H1 (cell line): ENCODE measurements at regions not wholly inside any gene's neighbourhood (a gene's known extent, or its start where the extent isn't known, plus 50 kb on each side); places are given as distances from the start of the nearest gene placed in this dataset.

Experiments
- CTCF ChIA-PET: fragments of 300-600 bp; sonication (Branson Sonifier 250); formaldehyde crosslinking; loops from one replicate; lab custom pipeline; 2021; ENCODE audit not compliant: partially characterized antibody; lab: Charles Lee
- POLR2A ChIA-PET: fragments of 300-600 bp; sonication (Branson Sonifier 250); formaldehyde crosslinking; loops from one replicate; lab custom pipeline; 2021; ENCODE audit warnings: inconsistent platforms; ENCODE audit not compliant: partially characterized antibody; lab: Charles Lee
- DNase-seq, 2 experiments: peaks; one replicate each; pipeline versions ENCODE4 v3.0.0 to v3.0.0-alpha.2; 2010 to 2022; ENCODE audit warnings: low spot score in 2 of 2, low read depth in 1 of 2, mixed read lengths in 1 of 2
- FAIRE-seq: peaks from 2 replicates; lab custom pipeline; 2011; peaks lifted over from hg19 to GRCh38; lab: Jason Lieb, UNC
- H2AFZ ChIP-seq: 2 replicates; pipeline ENCODE4 v1.8.1; 2012; ENCODE audit warnings: low read length, inconsistent platforms
- H2AK5ac ChIP-seq: 2 replicates; pipeline ENCODE4 v1.6.1; 2013; ENCODE audit warnings: low read depth, low read length
- H2BK120ac ChIP-seq: replicated peaks from 2 replicates; pipeline ENCODE3; 2013; ENCODE audit warnings: low read depth, low read length, inconsistent platforms
- H2BK12ac ChIP-seq: 2 replicates; pipeline ENCODE4 v1.6.1; 2013; ENCODE audit warnings: low read depth, low read length
- H2BK15ac ChIP-seq: 2 replicates; pipeline ENCODE4 v1.6.1; 2013; ENCODE audit warnings: low read length
- H2BK20ac ChIP-seq: 2 replicates; pipeline ENCODE4 v1.6.1; 2013; ENCODE audit warnings: low read length
- H2BK5ac ChIP-seq: 2 replicates; pipeline ENCODE4 v1.6.1; 2013; ENCODE audit warnings: low read depth, low read length
- H3K14ac ChIP-seq: 2 replicates; pipeline ENCODE4 v1.6.1; 2013; ENCODE audit warnings: inconsistent platforms; ENCODE audit not compliant: insufficient read length
- H3K18ac ChIP-seq: 2 replicates; pipeline ENCODE4 v1.6.1; 2013; ENCODE audit warnings: low read length; ENCODE audit errors: extremely low read depth
- H3K23ac ChIP-seq: 2 replicates; pipeline ENCODE4 v1.6.1; 2013; ENCODE audit warnings: inconsistent platforms; ENCODE audit not compliant: insufficient read length
- H3K23me2 ChIP-seq: 2 replicates; pipeline ENCODE4 v1.6.1; 2013; ENCODE audit warnings: low read depth, low read length
- H3K27ac ChIP-seq: 2 replicates; pipeline ENCODE4 v1.6.1; 2011; ENCODE audit warnings: low read depth, low read length, inconsistent platforms
- H3K27me3 ChIP-seq, 4 experiments: replicated peaks in 1 of 4; 1 replicate in 1 of 4; 2 replicates in 3 of 4; pipeline versions ENCODE4 v1.6.1 to v1.8.1; 2011 to 2013; ENCODE audit warnings: low read length in 3 of 4, mild to moderate bottlenecking in 3 of 4, inconsistent platforms in 2 of 4, mixed read lengths in 2 of 4, moderate library complexity in 1 of 4; ENCODE audit not compliant: control insufficient read depth in 3 of 4, insufficient read depth in 3 of 4; ENCODE audit errors: extremely low read depth in 1 of 4
- H3K36me3 ChIP-seq, 4 experiments: 2 replicates each; pipeline versions ENCODE4 v1.6.1 to v1.8.1; 2011 to 2013; ENCODE audit warnings: mild to moderate bottlenecking in 4 of 4, low read length in 3 of 4, moderate library complexity in 2 of 4, control low read depth in 1 of 4, inconsistent platforms in 1 of 4; ENCODE audit not compliant: insufficient read depth in 4 of 4, control insufficient read depth in 2 of 4
- H3K4ac ChIP-seq: replicated peaks from 2 replicates; pipeline ENCODE3; 2013; ENCODE audit warnings: low read length, low read depth, mixed read lengths, inconsistent platforms; ENCODE audit not compliant: insufficient read length
- H3K4me1 ChIP-seq, 4 experiments: replicated peaks in 1 of 4; 1 replicate in 1 of 4; 2 replicates in 3 of 4; pipeline versions ENCODE4 v1.6.1 to v1.8.1; 2011 to 2013; ENCODE audit warnings: low read length in 3 of 4, inconsistent platforms in 2 of 4, mixed read lengths in 1 of 4; ENCODE audit not compliant: insufficient read depth in 4 of 4, control insufficient read depth in 3 of 4
- H3K4me2 ChIP-seq, 2 experiments: 2 replicates each; pipeline versions ENCODE4 v1.6.1 to v1.8.1; 2011 to 2013; ENCODE audit warnings: low read depth in 2 of 2, low read length in 2 of 2, control low read depth in 1 of 2, inconsistent platforms in 1 of 2, mild to moderate bottlenecking in 1 of 2; ENCODE audit not compliant: insufficient read depth in 1 of 2
- H3K4me3 ChIP-seq, 4 experiments: fragments of 200-600, 300-600 bp in 1 of 4; sonication (generic), shearing (Covaris generic), sonication (Bioruptor Twin) in 1 of 4; 2 replicates each; pipeline versions ENCODE4 v1.5.1 to v1.8.1; 2011 to 2016; ENCODE audit warnings: low read length in 4 of 4, low read depth in 3 of 4, control low read depth in 2 of 4, inconsistent platforms in 2 of 4, mild to moderate bottlenecking in 2 of 4, mixed read lengths in 1 of 4, moderate library complexity in 1 of 4; ENCODE audit not compliant: insufficient read depth in 2 of 4; ENCODE audit errors: extremely low read depth in 1 of 4
- H3K56ac ChIP-seq: replicated peaks from 2 replicates; pipeline ENCODE3; 2013; ENCODE audit warnings: low read depth, mild to moderate bottlenecking, mixed read lengths, low read length, inconsistent platforms; ENCODE audit not compliant: insufficient read length
- H3K79me1 ChIP-seq: 2 replicates; pipeline ENCODE4 v1.6.1; 2013; ENCODE audit warnings: low read depth, low read length, control low read depth
- H3K79me2 ChIP-seq, 2 experiments: 2 replicates each; pipeline versions ENCODE4 v1.6.1 to v1.8.1; 2012 to 2013; ENCODE audit warnings: low read length in 2 of 2, mild to moderate bottlenecking in 2 of 2, inconsistent platforms in 1 of 2; ENCODE audit not compliant: insufficient read depth in 2 of 2, control insufficient read depth in 1 of 2
- H3K9ac ChIP-seq, 4 experiments: replicated peaks in 1 of 4; 1 replicate in 1 of 4; 2 replicates in 3 of 4; pipeline versions ENCODE4 v1.6.1 to v1.8.1; 2011 to 2013; ENCODE audit warnings: low read depth in 3 of 4, low read length in 3 of 4, control low read depth in 2 of 4, mild to moderate bottlenecking in 2 of 4, moderate library complexity in 2 of 4, inconsistent platforms in 1 of 4; ENCODE audit errors: extremely low read depth in 1 of 4
- H3K9me3 ChIP-seq, 2 experiments: 2 replicates each; pipeline versions ENCODE4 v1.6.1 to v1.8.1; 2012 to 2013; ENCODE audit warnings: mild to moderate bottlenecking in 2 of 2, moderate library complexity in 2 of 2, control low read depth in 1 of 2, inconsistent platforms in 1 of 2, low read depth in 1 of 2, low read length in 1 of 2, mixed read lengths in 1 of 2; ENCODE audit not compliant: insufficient read depth in 2 of 2
- H4K20me1 ChIP-seq, 2 experiments: replicated peaks in 1 of 2; 2 replicates each; pipeline versions ENCODE3 to v1.8.1; 2011 to 2013; ENCODE audit warnings: inconsistent platforms in 2 of 2, low read length in 2 of 2, mild to moderate bottlenecking in 1 of 2; ENCODE audit not compliant: insufficient read depth in 2 of 2, control insufficient read depth in 1 of 2
- H4K5ac ChIP-seq: 2 replicates; pipeline ENCODE4 v1.6.1; 2013; ENCODE audit warnings: low read length, low read depth, mixed read lengths, inconsistent platforms; ENCODE audit not compliant: insufficient read length
- H4K8ac ChIP-seq: 2 replicates; pipeline ENCODE4 v1.8.0; 2013; ENCODE audit warnings: mild to moderate bottlenecking, moderate library complexity, low read length, inconsistent platforms; ENCODE audit not compliant: insufficient read depth; ENCODE audit errors: extremely low read depth
- H4K91ac ChIP-seq: replicated peaks from 2 replicates; pipeline ENCODE3; 2013; ENCODE audit warnings: low read length, mixed read lengths, inconsistent platforms; ENCODE audit not compliant: insufficient read length
- ASH2L ChIP-seq: fragments of 200-600, 300-600 bp; sonication (generic); IDR thresholded peaks from one replicate; pipeline ENCODE4 v1.7.1; 2017; ENCODE audit warnings: low read length
- ATF3 ChIP-seq: IDR thresholded peaks from 2 replicates; pipeline ENCODE4 v1.6.1; 2011; ENCODE audit warnings: low read depth, mild to moderate bottlenecking, low read length; ENCODE audit not compliant: insufficient read depth
- CEBPB ChIP-seq: IDR thresholded peaks from 2 replicates; pipeline ENCODE4 v1.6.1; 2012; ENCODE audit warnings: low read depth, low read length
- CHD1 ChIP-seq: IDR thresholded peaks from 2 replicates; pipeline ENCODE4 v1.6.1; 2012; ENCODE audit warnings: low read depth, low read length, improper control_type of control experiment
- CREB1 ChIP-seq: IDR thresholded peaks from 2 replicates; pipeline ENCODE4 v1.6.1; 2012; ENCODE audit warnings: inconsistent platforms
- EP300 ChIP-seq, 2 experiments: IDR thresholded peaks; 1 replicate in 1 of 2; 2 replicates in 1 of 2; pipeline ENCODE4 v1.6.1; 2011 to 2012; ENCODE audit warnings: low read depth in 2 of 2, low read length in 2 of 2, mild to moderate bottlenecking in 2 of 2, borderline replicate concordance in 1 of 2, inconsistent platforms in 1 of 2, moderate library complexity in 1 of 2
- JUND ChIP-seq: IDR thresholded peaks from 2 replicates; pipeline ENCODE4 v1.6.1; 2011; ENCODE audit warnings: mild to moderate bottlenecking, improper control_type of control experiment, low read length
- KDM4A ChIP-seq: IDR thresholded peaks from one replicate; pipeline ENCODE4 v1.7.1; 2012; ENCODE audit warnings: low read depth, mild to moderate bottlenecking, moderate library complexity, low read length, inconsistent platforms; ENCODE audit not compliant: severe bottlenecking
- NRF1 ChIP-seq: IDR thresholded peaks from 2 replicates; pipeline ENCODE4 v1.6.1; 2011; ENCODE audit warnings: mild to moderate bottlenecking, low read depth, low read length, improper control_type of control experiment
- RNF2 ChIP-seq: fragments of 200-900, 300-1000 bp; sonication (generic); IDR thresholded peaks from 2 replicates; pipeline ENCODE4 v1.7.1; 2016; ENCODE audit warnings: borderline replicate concordance, low read depth, mild to moderate bottlenecking, antibody characterized with exemption, low read length; ENCODE audit not compliant: poor library complexity, severe bottlenecking; ENCODE audit errors: missing control alignments
- SAP30 ChIP-seq: fragments of 300-600 bp; sonication (generic); IDR thresholded peaks from 2 replicates; pipeline ENCODE4 v1.7.1; 2012; ENCODE audit warnings: low read length, moderate library complexity, mild to moderate bottlenecking, inconsistent platforms; ENCODE audit not compliant: insufficient read depth, insufficient replicate concordance
- SIX5 ChIP-seq: IDR thresholded peaks from 2 replicates; pipeline ENCODE4 v1.6.1; 2011; ENCODE audit warnings: mild to moderate bottlenecking, low read depth, low read length
- SP1 ChIP-seq: IDR thresholded peaks from 2 replicates; pipeline ENCODE4 v1.6.1; 2011; ENCODE audit warnings: low read depth, low read length
- ZNF274 ChIP-seq: IDR thresholded peaks from 2 replicates; pipeline ENCODE4 v1.7.0; 2012; ENCODE audit warnings: low read length, borderline replicate concordance; ENCODE audit errors: extremely low read depth
- WGBS, 2 experiments: shearing (Covaris generic) in 1 of 2; methylation state at CpG; one replicate each; pipeline versions ENCODE4 v1.1.6 to v1.1.7; 2013 to 2015; ENCODE audit warnings: low lambda C conversion rate in 2 of 2, mixed read lengths in 2 of 2, inconsistent platforms in 1 of 2, low coverage in 1 of 2, missing lambda C conversion rate in 1 of 2; ENCODE audit not compliant: insufficient replicate concordance in 2 of 2, insufficient coverage in 1 of 2, insufficient read length in 1 of 2; ENCODE audit errors: extremely low coverage in 1 of 2, missing lambda C conversion rate in 1 of 2; 5-methylcytosine and 5-hydroxymethylcytosine counted together

GRCh38 chr4:55768291-55768690 is 51.3 kb upstream of the EXOC1L start:
- DNase-seq = peak in 1 of 2 experiments; percentile 15
- Histone ChIP-seq H2BK120ac (no peak overlapping the region), H4K5ac (no peak overlapping the region), H2AFZ (peak overlapping the region; percentile 88), H3K9ac (no peak overlapping the region), H3K36me3 (no peaks in the 10 kb centered on the region), H3K4me3 (no peak overlapping the region), H2AK5ac (no peak overlapping the region), H3K4ac (no peak overlapping the region), H4K20me1 (no peaks in the 10 kb centered on the region), H3K23me2 (no peaks in the 10 kb centered on the region), H3K14ac (no peak overlapping the region), H3K4me2 (peak overlapping the region in 1 of 2 experiments; percentile 22; a peak in 1 of 4 replicates), H3K27me3 (no peaks in the 10 kb centered on the region), H4K8ac (no peak overlapping the region), H3K23ac (no peak overlapping the region), H3K18ac (no peak overlapping the region), H3K79me1 (no peaks in the 10 kb centered on the region), H3K56ac (no peak overlapping the region), H3K27ac (no peak overlapping the region), H2BK20ac (no peak overlapping the region), H2BK12ac (no peak overlapping the region; the same call in 1 of the 2 replicates), H4K91ac (no peak overlapping the region), H2BK15ac (no peak overlapping the region), H2BK5ac (no peak overlapping the region), H3K4me1 (peaks cover 0 to 5% (median 2%) of the 10 kb centered on the region in 4 experiments; a peak in 1 of 7 replicates), H3K9me3 (no peaks in the 10 kb centered on the region), H3K79me2 (no peaks in the 10 kb centered on the region)
- no peak for FAIRE-seq
- WGBS, 2 experiments = 79% methylated on average over 3 of the region's 3 CpGs; no CpG with 5 or more reads in 1 of the 2 experiments
- ChIA-PET POLR2A (interaction anchor here (0.8 kb wide), 1 partner anchor 10 kb away, joined by 4 read pairs; no protein-coding TSS in a partner anchor), CTCF (no interaction called here)
- TF ChIP-seq SIX5 (no peak), JUND (peak; percentile 91), NRF1 (no peak), KDM4A (no peak), ASH2L (no peak), CEBPB (peak; percentile 38; the same call in 1 of the 2 replicates), ZNF274 (no peak), SP1 (no peak), CREB1 (no peak), CHD1 (no peak), RNF2 (no peak), ATF3 (no peak), SAP30 (no peak), EP300 (IDR thresholded peaks at IDR 0.05; ENCODE audit: borderline replicate concordance in 1 of 2, low read depth in 2 of 2, low read length in 2 of 2) (no peak)
